Globus pallidus (tissue), 1 donor: ENCODE measurements at regions not wholly inside any gene's neighbourhood (a gene's known extent, or its start where the extent isn't known, plus 50 kb on each side); places are given as distances from the start of the nearest gene placed in this dataset.
A peak's percentile ranks its signal among the peaks of the same experiment; 100 is the strongest.

Experiments
- DNase-seq: peaks from one replicate; pipeline ENCODE4 v3.0.0-alpha.2; 2015; ENCODE audit warnings: low spot score

DNA sequence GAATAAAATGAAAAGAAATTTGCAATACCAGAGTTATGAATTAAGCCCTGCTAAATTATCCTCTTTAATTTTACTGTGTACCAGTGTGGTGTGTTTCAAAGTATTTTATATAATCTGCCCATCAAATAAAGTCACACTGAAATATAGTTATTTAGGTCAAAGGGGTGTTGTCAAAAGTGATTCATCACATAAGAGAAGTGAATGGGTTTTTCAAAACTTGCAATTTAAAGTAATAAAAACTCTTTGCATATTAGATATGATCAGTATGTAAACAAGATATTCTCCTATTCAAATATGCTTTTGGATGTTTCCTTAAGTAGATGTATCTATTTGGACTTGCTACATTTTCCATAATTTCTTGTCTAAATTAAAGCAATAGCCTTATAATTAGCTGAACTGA, 1183.0 kb upstream of the CDH18 start:
- DNase-seq, result no peak

DNA sequence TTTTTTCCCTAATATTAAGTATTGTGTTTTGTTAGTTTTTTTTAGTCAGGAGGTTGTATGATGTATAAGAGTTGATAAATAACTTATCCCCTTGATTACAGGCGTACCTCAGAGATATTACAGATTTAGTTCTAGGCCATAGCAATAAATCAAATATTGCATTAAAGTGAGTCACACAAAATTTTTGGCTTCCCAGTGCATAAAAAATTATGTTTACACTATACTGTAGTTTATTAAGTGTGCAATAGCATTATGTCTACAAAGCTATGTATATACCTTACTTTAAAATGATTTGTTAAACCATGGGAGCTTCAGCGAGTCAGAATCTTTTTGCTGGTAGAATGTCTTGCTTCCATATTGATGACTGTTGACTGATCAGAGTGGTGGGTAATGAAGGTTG, 1180.6 kb upstream of the CDH18 start:
- no peak for DNase-seq

DNA sequence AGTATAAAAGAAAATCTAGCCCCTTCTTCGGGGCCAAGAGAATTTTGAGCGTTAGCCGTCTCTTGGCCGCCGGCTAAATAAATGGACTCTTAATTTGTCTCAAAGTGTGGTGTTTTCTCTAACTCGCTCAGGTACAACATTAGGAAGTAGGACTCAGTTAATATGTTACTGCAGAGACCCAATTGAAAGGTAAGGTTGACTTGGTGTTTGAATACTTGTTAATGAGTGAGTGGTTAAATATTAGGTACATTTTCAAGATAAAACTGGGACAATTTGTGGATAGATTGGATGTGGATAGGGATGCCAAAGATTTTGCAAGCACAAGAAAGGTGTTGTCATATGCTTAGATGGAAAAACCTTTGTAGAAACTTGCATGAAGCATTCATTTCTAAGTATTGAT, 1177.3 kb upstream of the CDH18 start:
- no peak for DNase-seq

DNA sequence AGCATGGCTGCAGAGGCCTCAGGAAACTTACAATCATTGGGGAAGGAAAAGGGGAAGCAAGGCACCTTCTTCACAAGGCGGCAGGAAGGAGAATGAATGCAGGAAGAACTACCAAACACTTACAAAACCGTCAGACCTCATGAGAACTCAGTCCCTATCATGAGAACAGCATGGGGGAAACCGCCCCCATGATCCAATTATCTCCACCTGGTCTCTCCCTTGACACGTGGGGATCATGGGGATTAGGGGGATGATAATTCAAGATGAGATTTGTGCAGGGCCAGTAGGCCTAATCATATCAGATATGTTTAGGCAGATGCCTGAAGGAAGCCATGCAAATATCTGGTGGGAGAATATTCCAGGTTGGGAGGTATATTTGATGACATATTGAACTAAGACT, 1176.4 kb upstream of the CDH18 start:
- DNase-seq, result no peak

DNA sequence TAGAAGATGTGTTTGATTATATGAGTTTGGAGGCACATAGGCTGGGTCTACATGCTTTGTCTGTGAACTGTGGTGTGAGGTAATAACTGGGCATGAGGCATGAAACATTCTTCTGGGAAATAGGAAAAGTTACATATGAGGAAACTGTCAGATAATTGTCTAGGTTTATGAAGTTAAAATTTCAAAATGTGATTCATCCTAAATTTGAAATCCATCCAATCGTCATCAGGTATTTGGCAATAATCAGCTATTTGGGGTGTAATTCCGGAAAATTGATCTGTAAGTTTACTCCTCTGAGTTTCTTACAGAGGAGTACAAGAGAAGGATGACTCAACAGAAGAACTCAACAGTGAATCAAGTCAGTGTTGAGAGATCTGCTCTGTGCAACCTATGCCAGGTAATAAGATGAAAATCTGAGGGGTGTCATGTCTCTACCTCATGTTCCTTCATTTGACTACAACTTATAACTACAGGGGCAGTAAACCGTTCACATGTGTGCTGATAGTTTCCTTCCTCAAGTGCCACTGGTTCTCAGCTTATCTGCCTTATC, 1171.6 kb upstream of the CDH18 start:
- no peak for DNase-seq

DNA sequence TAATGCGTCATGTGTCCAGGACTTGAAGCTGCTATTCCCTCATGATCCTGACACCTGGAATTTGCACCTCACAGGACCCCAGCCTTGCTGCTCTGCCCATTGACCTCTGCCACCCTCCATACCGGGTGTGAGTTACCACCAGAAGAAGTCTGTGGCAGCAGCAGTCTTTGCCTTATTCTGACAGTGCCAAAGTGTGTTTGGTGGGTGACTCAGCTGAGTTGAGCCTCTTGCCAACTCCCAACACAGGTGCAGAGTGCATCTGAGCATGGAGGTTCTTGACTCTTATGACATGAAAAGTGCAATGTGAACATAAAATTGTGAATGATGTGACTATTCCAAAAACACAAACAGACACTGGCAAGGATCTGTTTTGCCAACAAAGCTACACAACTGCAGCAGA, 1166.5 kb upstream of the CDH18 start:
- no peak for DNase-seq

DNA sequence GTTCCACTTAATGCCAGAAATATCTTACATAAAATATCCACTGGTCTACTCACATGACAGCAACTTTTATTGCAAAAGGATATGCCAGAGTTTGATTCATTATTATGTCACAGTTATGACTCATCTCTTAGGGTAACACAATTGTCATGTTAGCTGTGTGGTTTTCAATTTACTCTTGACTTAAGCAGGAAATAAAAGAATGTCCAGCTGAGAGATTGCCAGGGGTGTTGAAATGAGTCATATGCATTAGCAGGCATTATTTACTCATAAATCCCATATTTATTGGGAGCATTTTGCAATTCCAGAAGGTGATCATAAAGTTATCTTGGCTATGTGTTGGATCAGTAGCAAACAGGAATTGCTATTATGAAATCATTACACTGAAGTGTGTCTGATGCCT, 1164.6 kb upstream of the CDH18 start:
- DNase-seq, result no peak

DNA sequence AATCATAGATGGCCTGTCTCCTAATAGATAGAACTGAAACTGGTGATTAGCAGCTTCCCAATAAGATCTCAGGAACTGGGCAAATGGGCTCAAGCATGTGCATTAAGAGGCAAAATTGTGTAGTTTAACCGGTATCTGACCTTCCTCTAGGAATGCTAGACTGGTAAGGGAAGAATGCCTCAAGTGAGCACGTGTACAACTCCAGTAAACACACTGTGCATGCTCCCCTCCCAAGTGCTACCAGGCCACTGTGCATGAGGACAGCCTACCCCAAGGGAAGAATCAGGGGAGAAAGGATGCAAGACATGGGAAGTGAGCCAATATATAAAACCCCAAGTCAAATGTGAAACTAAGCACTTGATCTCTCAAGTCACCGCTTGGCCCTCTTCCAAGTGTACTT, 1157.4 kb upstream of the CDH18 start:
- DNase-seq, result no peak

DNA sequence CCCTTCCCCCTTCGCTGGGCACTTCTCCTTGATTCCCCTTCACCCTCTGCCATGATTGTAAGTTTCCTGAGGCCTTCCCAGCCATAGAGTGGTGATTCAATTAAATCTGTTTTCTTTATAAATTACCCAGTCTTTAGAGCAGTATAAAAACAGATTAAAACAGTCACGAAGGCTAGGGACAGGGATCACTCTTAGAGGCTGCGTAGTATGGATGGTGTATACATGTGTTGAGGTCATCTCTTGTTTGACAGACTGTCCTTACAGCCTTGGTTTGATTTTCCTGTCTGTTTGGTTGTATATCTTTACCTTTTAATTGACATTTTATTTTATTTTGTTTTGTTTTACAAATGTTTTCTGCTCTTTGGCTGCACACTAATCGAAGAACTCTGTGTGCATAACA, 1155.7 kb upstream of the CDH18 start:
- DNase-seq, result no peak

DNA sequence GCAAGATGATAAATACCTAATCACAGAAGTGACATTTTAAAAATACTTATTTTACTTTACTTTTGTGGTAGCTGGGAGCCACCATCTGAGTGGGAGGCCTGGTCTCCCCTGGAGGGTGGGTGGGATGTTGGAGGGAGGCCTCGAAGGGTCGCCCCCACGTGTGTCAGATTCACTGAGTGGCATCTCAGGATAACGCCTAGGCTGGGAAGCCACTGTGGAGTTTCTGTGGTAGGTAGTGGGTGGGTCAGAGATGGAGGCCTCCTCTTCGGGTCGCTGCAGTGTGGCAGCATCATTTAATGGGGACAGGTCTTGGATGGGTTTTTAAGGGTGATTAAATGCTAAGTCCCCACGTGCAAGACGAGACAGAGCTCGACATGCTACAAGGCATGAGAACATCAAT, 1154.8 kb upstream of the CDH18 start:
- no peak for DNase-seq

DNA sequence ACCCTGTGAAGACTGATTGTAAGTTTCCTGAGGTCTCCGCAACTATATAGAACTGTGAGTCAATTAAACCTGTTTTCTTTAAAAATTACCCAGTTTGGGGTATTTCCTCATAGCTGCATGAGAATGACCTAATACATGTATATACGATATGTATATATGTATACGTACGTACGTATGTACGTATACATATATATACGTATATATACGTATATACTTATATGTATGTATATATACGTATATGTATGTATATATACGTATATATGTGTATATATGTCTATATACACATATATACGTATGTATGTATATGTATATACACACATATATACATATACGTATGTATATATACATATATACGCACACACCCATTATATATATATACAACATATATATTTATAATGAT, 1153.0 kb upstream of the CDH18 start:
- no peak for DNase-seq

DNA sequence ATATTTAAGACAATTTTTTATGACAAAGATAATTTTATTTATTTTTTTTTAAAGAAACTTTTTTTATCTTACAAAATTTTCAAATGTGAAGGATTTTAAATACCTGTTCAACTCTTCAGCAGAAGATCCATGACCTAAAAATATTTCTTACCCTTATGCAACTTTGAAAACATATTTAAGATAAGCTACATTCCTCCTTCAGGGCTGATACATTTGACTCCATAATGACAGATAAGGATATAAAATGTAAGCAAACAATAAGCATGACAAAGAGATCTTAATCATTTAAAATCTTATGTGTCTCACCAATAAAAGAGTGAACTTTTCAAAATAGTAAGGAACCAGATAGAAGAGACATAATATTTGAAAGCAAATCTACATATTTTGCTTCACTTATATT, 1138.2 kb upstream of the CDH18 start:
- DNase-seq, result no peak

DNA sequence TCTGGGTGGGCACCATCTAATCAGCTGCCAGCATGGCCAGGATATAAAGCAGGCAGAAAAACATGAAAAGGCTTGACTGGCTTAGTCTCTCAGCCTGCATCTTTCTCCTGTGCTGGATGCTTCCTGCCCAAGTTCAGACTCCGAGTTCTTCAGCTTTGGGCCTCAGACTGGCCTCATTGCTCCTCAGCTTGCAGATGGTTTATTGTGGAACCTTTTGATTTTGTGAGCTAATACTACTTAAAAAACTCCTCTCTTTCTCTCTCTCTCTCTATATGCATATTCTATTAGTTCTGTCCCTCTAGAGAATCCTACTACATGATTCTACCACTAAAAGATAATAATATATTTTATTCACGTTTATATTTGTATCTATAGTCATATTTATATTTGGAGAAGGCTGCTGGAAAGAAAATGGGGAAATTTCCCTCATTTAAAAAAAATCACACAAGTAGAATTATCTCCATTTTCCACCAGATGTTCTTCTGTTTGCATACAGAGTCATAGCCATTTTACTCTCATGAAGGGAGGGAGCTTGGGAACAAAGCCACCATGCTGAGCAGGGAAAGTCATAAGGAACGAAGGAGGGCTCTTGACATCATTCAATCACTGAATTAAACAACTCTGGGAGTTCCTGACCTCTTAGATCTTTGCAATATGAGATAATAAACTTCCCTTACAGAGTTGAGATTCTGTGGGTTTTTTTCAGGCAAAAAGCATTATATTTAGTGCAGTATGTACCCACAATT, 1137.4 kb upstream of the CDH18 start:
- no peak for DNase-seq

DNA sequence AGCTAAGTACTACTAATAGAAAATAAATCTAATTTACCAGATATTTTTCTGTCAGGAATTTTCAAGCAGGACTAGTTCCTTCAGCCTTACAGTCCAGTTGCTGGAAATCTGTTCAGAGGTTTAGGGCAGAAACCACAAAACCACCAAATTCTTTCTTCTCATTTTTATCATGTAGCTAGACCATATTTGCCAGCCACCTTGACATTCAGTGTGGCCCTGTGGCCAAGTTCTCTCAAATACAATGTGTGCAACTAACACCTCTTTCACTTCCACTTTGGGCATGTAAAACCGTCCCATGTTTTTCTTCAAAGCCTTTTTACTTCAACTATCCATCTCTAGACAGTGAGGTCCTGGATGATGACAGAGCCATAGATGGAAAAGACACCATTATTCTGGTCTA, 1133.2 kb upstream of the CDH18 start:
- no peak for DNase-seq

DNA sequence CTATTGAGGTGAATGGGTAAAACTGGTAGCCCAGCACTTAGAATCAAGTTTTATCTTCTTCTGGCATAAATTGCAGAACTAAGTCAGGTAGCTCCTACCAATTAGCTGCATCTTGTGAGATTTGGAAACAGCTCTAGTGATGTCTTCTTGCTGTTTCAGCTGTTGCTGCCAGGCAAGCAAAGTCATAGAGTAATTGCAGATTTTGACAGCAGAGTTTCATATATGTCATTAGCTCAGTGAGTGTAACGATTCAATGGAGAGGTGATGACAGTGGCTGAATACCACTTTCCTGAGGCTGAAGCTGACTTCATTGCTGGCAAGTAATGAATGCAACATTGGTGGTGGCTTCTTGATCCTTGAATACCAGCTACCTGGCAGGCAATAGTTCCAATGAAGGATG, 1109.7 kb upstream of the CDH18 start:
- no peak for DNase-seq

DNA sequence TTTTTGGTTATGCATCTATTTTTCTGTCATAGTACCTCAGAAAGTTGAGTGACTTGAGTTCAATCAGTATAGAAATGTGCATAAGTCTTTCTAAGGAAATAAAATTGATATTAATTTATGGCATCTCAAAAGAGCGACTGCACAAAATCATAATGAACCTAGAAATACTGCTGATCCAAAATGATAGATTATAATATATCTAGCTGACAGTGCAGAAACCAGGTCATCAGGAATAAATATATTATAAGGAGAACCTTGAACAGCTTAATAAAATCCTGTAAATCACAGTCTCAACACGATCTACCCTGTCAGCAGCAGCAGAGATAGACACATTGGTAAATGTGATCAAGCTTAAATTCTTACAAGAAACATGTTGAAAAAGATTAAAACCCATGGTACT, 1106.6 kb upstream of the CDH18 start:
- DNase-seq, result no peak

DNA sequence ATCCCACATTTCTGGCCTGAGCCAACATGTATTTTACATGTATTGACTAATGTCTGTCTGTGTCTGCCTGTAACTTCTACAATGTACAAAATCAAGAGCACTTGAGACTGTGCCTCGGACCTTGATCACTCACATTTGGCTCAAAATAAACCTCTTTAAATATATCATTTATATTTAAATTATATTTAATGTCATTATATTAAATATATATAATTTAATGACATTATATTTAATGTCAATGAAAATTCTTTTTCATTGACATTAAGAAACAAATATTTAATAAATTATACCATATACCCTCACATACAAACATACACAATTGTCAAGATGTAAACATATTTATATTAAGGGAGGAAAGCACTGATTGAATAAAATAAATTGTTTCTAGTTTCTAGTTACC, 1099.8 kb upstream of the CDH18 start:
- no peak for DNase-seq

DNA sequence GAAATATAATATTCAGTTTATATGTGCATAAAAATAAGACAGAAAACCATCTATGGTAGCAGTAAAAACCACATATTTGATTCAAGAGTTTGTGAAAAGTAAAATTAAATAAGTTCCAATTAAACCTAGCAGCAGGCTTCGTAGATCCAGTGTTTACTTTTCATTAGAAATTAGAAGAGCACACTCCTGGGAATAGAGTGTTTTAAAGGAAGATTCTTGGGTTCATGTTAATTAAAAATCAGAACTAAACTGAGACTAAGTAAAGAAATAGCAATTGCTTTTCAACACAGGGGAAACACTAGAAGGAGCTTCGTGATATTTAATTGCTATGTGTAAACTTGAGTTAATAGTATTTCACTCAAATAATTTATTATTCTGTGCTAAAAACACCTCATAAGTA, 1097.8 kb upstream of the CDH18 start:
- no peak for DNase-seq

DNA sequence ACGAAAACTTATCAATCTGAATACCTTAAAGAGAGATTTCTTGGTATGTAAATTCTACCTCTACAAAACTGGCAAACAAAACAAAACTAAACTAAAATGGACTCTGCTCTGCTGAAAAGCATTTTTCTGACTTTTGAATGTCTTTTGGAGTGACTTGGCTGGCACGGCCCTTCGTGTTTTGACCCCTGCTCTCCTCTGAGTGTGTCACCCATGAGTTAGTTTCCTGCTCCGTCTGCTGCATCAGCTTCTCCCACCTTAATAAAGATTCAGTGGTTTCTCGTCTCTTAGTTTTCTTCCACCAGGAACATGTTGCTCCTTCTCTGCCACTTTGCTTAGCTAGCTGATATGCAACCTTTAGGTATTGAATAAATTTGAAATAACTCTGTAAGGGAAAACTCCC, 1084.0 kb upstream of the CDH18 start:
- DNase-seq, result no peak

DNA sequence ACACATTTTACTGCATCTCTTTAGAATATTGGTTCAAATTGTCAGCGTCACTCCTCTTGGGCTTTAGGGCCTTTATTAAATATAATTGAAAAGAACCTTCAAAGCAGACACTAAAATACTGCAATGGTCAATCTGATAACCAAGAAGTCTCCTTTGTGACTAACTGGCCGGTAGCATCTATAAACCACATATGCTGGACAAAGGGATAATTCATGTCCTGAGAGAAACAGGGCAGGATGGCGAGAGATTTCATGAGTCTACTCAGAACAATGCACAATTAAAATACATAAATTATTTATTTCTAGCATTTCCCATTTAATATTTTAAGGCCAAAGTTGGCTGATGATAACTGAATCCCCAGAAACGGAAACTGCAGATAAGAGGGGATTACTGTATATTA, 1083.4 kb upstream of the CDH18 start:
- peak; percentile 16 for DNase-seq

DNA sequence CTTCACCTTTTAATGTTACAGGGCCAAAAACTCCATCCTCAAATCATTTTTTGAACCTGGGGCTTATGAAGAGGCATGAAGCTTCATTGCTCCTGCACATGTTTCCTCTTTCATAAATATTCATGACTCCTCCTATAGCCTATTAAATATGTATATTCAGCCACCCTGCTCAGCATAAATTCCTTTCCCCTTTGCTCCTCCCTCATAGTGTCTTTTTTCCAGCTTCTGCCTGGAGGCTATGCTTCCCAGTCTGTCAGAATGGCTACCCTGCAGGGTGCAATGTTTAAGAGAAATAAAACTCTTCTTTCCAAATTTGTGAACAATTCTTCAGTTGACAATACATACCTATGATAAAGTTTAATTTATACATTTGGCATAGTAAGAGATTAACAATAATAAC, 1082.9 kb upstream of the CDH18 start:
- no peak for DNase-seq

DNA sequence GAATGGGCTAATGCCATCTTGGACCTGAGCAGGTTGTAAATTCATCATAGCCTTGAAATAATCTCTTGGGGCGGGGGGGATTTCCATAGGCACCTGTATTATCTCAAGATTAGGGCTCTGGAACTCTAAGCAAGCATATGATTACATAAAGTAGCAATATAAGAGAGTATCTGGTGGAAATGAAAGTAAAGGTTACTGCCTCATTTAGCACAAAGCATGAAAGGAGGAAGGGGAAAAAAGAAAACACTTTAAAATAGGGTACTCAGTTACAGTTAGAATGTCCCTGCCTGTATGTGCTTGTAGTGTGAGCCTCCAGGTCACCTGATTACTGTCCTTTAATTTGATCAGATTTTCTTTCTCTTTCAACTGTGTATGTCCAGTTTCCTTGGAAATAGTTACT, 1079.7 kb upstream of the CDH18 start:
- no peak for DNase-seq

DNA sequence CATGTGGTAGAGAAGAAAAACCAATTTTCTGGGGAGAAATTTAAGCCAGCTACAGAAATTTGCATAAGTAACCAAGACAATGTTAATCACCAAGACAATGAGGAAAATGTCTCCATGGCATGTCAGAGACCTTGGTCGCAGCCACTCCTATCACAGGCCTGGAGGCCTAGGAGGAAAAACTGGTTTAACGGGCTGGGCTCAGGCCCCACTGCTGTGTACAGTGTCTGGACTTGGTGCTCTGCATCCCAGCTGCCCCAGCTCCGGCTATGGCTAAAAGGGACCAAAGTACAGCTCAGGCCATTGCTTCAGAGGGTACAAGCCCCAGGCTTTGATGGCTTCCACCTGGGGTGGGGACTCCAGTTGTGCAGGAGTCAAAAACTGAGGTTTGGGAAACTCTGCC, 1075.1 kb upstream of the CDH18 start:
- no peak for DNase-seq

DNA sequence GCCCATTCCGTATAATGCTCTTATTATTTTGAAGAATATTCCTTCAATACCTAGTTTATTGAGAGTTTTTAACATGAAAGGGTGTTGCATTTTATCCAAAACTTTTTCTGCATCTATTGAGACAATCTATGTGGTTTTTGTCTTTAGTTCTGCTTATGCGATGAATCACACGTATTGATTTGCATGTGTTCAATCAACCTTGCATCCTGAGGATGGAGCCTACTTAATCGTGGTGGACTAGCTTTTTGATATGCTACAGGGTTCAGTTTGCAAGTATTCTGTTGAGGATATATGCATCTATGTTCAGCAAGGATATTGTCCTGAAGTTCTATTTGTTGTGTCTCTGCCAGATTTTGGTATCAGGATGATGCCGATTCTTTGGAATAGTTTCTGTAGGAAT, 1070.3 kb upstream of the CDH18 start:
- no peak for DNase-seq
